A673 (cell line): ENCODE measurements at regions not wholly inside any gene's neighbourhood (a gene's known extent, or its start where the extent isn't known, plus 50 kb on each side); places are given as distances from the start of the nearest gene placed in this dataset.

Experiments used
- BruUV-seq: library from RNA; stranded (reverse); fragments of 400-500 nt; replicated peaks from 2 replicates; lab custom pipeline; 2021; lab: Mats Ljungman, UMichigan
- CTCF ChIA-PET: fragments of 300-600 bp; sonication (Branson Sonifier 250); formaldehyde crosslinking; loops from one replicate; lab custom pipeline; 2022; ENCODE audit warnings: antibody characterized with exemption; lab: Charles Lee
- POLR2A ChIA-PET: fragments of 300-600 bp; sonication (Branson Sonifier 250); formaldehyde crosslinking; loops from one replicate; lab custom pipeline; 2022; ENCODE audit warnings: antibody characterized with exemption; ENCODE audit not compliant: low non-redundant PET; lab: Charles Lee
- DNase-seq: peaks from one replicate; pipeline ENCODE4 v3.0.0-alpha.2; 2015; ENCODE audit warnings: low spot score
- H3K27ac ChIP-seq: fragments of 200-600 bp; sonication (generic); 2 replicates; pipeline ENCODE4 v1.5.1; 2016; ENCODE audit warnings: mixed run types, low read depth, mild to moderate bottlenecking, mixed read lengths, antibody characterized with exemption, low read length; ENCODE audit not compliant: poor library complexity, severe bottlenecking
- H3K27me3 ChIP-seq: fragments of 200-600 bp; sonication (generic); replicated peaks from 2 replicates; pipeline ENCODE4 v1.6.1; 2017; ENCODE audit warnings: mixed run types, low read depth, mild to moderate bottlenecking, mixed read lengths, antibody characterized with exemption, low read length; ENCODE audit not compliant: insufficient read depth, poor library complexity
- H3K36me3 ChIP-seq: fragments of 200-600 bp; sonication (generic); 2 replicates; pipeline ENCODE4 v1.6.1; 2016; ENCODE audit warnings: mixed run types, mild to moderate bottlenecking, mixed read lengths, antibody characterized with exemption, low read length; ENCODE audit not compliant: insufficient read depth, poor library complexity, severe bottlenecking
- H3K4me1 ChIP-seq: fragments of 200-600 bp; sonication (generic); 2 replicates; pipeline ENCODE4 v1.6.1; 2017; ENCODE audit warnings: mixed run types, mild to moderate bottlenecking, mixed read lengths, antibody characterized with exemption, low read length; ENCODE audit not compliant: insufficient read depth, poor library complexity, severe bottlenecking
- H3K4me3 ChIP-seq: fragments of 200-600 bp; sonication (generic); 2 replicates; pipeline ENCODE4 v1.5.1; 2016; ENCODE audit warnings: low read depth, mixed run types, mild to moderate bottlenecking, mixed read lengths, low read length; ENCODE audit not compliant: poor library complexity, severe bottlenecking
- H3K9me3 ChIP-seq: fragments of 200-600 bp; sonication (generic); 2 replicates; pipeline ENCODE4 v1.6.1; 2016; ENCODE audit warnings: mixed run types, low read depth, mild to moderate bottlenecking, mixed read lengths, antibody characterized with exemption, low read length; ENCODE audit not compliant: poor library complexity, severe bottlenecking
- EZH2 ChIP-seq: fragments of 200-600 bp; sonication (generic); IDR thresholded peaks from 2 replicates; pipeline ENCODE4 v1.6.1; 2017; ENCODE audit warnings: borderline replicate concordance, low read depth, mild to moderate bottlenecking, mixed read lengths, antibody characterized with exemption, low read length; ENCODE audit not compliant: poor library complexity, severe bottlenecking
- intact Hi-C: fragments of 100-400 bp; cut with micrococcal nuclease; formaldehyde crosslinking; loops from one replicate; pipeline ENCODE4 v1.10.0; 2022; ENCODE audit not compliant: unreplicated experiment
- TF ChIP-seq, protein P1 (sequence below): fragments of 300-800, 200-600 bp; sonication (generic); conservative IDR thresholded peaks from 2 replicates; pipeline ENCODE4 v1.5.1; 2017; ENCODE audit warnings: low read depth, mild to moderate bottlenecking, antibody characterized with exemption, low read length, moderate library complexity, mixed read lengths

GRCh38 chr4:189311251-189311650 lies 629.4 kb upstream of the FRG1 start:
- Histone ChIP-seq H3K27me3 (no peaks in the 10 kb centered on the region), H3K9me3 (no peaks in the 10 kb centered on the region), H3K4me1 (no peaks in the 10 kb centered on the region), H3K36me3 (no peaks in the 10 kb centered on the region), H3K27ac (no peak overlapping the region), H3K4me3 (no peak overlapping the region)
- DNase-seq = no peak
- ChIA-PET CTCF (no interaction called here), POLR2A (no interaction called here)
- BruUV-seq = no TSS peak
- intact Hi-C loops = no loop called here
- TF ChIP-seq, protein P1, sequence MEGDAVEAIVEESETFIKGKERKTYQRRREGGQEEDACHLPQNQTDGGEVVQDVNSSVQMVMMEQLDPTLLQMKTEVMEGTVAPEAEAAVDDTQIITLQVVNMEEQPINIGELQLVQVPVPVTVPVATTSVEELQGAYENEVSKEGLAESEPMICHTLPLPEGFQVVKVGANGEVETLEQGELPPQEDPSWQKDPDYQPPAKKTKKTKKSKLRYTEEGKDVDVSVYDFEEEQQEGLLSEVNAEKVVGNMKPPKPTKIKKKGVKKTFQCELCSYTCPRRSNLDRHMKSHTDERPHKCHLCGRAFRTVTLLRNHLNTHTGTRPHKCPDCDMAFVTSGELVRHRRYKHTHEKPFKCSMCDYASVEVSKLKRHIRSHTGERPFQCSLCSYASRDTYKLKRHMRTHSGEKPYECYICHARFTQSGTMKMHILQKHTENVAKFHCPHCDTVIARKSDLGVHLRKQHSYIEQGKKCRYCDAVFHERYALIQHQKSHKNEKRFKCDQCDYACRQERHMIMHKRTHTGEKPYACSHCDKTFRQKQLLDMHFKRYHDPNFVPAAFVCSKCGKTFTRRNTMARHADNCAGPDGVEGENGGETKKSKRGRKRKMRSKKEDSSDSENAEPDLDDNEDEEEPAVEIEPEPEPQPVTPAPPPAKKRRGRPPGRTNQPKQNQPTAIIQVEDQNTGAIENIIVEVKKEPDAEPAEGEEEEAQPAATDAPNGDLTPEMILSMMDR = no peak
- TF ChIP-seq EZH2 = no peak

- ChIA-PET POLR2A (no interaction called here), CTCF (no interaction called here)
- no peak overlapping the region for H3K27ac ChIP-seq
- no peaks in the 10 kb centered on the region for H3K9me3 ChIP-seq
- no peak overlapping the region for H3K4me3 ChIP-seq
- H3K36me3 ChIP-seq = no peaks in the 10 kb centered on the region
- DNase-seq = no peak
- intact Hi-C loops = no loop called here
- H3K27me3 ChIP-seq = no peaks in the 10 kb centered on the region
- BruUV-seq = no TSS peak
- H3K4me1 ChIP-seq = no peaks in the 10 kb centered on the region
- TF ChIP-seq, protein P1 = no peak
- no peak for TF ChIP-seq EZH2
Observed at GRCh38 chr4:189313064-189313463, 627.6 kb upstream of the FRG1 start.

DNA sequence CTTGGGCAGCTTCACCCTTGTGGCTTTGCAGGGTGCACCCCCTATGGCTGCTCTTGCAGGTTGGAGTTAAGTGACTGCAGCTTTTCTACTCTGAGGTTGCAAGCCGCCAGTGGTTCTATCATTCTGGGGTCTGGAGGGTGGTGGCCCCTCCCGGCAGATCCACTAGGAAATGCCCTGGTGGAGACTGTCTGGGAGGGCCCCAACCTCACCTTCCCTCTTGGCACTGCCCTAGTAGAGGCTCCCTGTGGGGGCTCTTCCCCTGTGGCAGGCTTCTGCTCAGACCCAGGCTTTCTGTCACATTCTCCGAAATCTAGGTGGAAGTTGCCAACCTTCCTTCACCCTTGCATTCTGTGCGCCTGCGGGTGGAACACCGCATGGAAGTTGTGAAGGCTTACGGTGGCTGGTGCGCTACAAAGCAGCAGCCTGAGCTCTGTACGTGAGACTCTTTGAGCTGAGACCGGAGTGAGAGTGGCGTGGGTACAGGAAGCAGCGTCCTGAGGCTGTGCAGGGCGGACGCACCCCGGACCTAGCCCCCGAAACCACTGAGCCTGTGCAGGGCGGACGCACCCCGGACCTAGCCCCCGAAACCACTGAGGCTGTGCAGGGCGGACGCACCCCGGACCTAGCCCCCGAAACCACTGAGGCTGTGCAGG lies 626.7 kb upstream of the FRG1 start:
- CTCF ChIA-PET = no interaction called here
- H3K9me3 ChIP-seq = no peaks in the 10 kb centered on the region
- DNase-seq = no peak
- H3K36me3 ChIP-seq = no peaks in the 10 kb centered on the region
- no peak overlapping the region for H3K27ac ChIP-seq
- TF ChIP-seq, protein P1 = no peak
- no peak for TF ChIP-seq EZH2
- POLR2A ChIA-PET = no interaction called here
- no peaks in the 10 kb centered on the region for H3K27me3 ChIP-seq
- BruUV-seq = no TSS peak
- intact Hi-C loops = no loop called here
- no peaks in the 10 kb centered on the region for H3K4me1 ChIP-seq
- no peak overlapping the region for H3K4me3 ChIP-seq
